HG03060 (cell line): ENCODE measurements at regions not wholly inside any gene's neighbourhood (a gene's known extent, or its start where the extent isn't known, plus 50 kb on each side); places are given as distances from the start of the nearest gene placed in this dataset.

Source experiments
- ATAC-seq: cut with Tn5 transposase; IDR thresholded peaks from one replicate; pipeline ENCODE4 v1.9.1; 2021; ENCODE audit warnings: low read depth, moderate number of reproducible peaks; ENCODE audit not compliant: unreplicated experiment

- no peak for ATAC-seq
Measured at GRCh38 chr18:71942433-71942832, 601.7 kb downstream of the CBLN2 start.

GRCh38 chr18:71939483-71939882, 604.7 kb downstream of the CBLN2 start:
- ATAC-seq: no peak

DNA sequence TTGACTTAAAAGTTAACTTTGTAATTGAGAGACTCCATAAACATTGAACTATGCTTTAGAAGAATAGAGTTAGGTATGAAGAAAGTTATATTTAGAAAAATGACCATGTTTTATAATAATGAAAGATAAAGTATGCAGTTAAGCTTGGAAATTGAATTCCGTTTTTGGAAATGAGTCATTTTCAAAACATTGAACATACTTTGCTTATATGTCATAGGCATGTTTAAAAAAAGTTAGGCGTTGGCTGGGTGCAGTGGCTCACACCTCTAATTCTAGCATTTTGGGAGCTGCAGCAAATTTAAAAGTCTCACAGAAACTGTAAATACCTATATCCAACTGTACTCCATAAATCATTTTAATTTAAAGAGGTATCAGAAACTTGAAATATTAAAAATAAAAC, 607.4 kb downstream of the CBLN2 start:
- ATAC-seq: no peak

GRCh38 chr18:71919211-71919610, 624.9 kb downstream of the CBLN2 start:
- no peak for ATAC-seq

DNA sequence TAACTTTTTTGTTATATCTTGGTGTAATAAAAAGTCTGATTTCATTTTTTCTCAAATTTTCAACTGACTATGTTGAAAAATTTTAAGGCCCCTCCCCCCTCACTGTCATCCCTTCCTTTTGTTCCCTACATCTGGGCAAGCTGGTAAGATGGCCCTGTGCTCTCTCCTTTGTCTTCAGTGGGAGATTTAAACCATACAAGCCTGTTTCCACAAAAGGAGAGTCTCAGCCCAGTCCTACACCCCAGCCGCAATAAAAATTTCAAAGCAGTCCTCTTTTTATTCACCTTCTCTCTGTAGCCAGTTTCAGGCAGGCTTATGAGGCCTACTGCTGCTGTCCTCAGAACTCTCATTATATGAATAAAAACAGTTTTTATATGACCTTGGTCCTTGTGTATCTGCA, 630.5 kb downstream of the CBLN2 start:
- no peak for ATAC-seq

DNA sequence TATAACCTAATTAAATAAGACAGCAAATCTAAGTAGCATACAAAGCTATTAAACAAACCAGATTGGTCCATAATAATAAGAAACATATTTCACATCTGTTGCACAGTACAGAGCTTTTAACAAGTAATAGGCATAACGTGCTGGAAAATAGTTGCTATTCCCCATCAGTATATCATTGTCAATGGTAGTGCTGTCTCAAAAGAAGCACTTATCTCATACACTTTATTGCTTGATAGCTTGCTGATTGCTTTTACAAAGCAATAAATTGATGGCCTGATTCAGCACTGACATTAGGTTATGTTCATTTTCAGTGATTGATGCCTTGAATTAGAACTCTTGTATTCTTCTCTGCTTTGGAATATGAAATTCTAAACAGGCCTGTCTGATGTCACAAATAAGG, 641.7 kb downstream of the CBLN2 start:
- ATAC-seq: no peak

- ATAC-seq: no peak
Measured at GRCh38 chr18:71899707-71900472, 644.3 kb downstream of the CBLN2 start.

DNA sequence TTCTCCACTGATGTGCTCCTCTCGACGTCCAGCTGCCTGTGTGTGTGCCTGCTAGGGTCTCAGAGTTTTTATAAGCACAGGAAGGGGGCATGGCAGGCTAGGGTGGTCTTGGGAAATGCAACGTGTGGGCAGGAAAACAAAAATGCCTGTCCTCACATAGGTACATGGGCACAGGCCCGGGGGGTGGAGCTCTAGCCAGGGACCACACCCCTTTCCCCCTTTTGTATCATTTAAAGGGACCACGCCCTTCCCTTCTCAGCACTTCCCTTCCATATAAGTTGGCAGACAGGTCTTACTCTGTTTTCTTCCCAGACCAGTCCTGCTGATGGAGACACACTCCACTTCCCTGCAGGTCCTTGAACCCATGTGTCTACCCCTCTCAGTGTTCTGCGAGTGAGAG, 645.0 kb downstream of the CBLN2 start:
- ATAC-seq: no peak

DNA sequence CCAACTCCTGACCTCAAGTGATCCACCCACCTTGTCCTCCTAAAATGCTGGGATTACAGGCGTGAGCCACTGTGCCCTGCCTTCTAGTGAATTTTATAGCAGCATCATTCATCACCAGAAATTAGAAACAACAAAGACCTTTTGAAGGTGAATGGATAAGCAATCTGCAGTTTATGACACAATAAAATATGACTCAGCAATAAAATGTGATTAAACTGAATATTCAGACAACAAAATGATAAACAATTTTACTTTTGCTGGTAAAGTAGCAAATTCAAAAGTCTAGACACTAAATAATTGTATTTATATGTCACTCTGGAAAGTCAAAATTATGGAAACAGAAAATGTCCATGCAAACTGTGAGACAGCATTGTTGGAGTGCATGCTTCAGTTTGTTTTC, 656.6 kb downstream of the CBLN2 start:
- ATAC-seq: no peak

DNA sequence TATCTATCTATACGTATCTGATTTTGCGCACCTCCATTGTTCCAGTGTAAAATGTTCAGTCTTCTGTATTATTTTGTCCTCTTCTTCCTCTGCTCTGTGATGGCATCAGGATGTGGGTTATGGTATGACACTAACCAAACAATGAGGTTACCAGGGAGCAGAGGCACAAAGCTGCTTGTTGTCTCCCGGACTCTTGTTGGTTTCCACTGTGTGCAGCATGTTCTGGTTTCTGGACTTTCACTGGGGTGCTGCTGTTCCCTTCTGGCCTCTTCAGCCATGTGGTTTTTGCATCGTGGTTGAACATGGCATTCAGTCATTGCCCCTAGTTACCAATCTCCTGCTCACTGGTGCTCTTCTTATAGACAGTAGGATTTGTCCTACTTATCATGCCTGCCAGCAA, 665.9 kb downstream of the CBLN2 start:
- ATAC-seq: no peak

DNA sequence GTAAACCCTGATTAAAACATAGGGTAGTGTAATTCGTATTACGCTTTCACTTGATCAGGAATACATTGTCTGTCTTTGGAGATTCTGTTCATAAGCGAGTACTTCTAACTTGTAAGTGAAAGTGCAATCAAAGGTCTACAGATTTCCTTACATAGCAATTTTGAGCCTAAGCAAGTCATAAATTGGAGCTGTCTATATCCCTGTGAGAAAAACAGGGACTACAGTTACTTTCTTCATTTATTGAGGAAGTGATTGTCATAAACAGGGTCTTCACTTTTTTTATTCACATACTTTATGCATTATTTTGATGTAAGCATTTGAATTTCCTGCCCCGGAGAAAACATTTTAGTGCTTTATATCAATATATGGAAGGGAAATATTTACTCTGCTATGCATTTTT, 670.4 kb downstream of the CBLN2 start:
- ATAC-seq: no peak

DNA sequence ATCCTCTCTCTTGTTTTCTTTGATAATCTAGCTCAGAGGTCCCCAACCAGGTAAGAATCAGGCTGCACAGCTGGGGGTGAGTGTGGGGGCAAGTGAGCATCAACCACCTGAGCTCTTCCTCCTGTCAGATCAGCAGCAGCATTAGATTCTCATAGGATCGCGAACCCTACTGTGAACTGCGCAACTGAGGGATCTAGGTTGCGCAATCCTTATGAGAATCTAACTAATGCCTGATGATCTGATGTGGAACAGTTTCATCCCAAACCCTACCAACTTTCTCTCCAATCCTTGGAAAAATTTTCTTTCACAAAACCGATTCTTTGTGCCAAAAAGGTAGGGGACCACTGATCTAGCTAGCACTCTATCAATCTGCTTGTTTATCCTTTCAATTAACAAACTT, 678.3 kb downstream of the CBLN2 start:
- ATAC-seq: no peak

DNA sequence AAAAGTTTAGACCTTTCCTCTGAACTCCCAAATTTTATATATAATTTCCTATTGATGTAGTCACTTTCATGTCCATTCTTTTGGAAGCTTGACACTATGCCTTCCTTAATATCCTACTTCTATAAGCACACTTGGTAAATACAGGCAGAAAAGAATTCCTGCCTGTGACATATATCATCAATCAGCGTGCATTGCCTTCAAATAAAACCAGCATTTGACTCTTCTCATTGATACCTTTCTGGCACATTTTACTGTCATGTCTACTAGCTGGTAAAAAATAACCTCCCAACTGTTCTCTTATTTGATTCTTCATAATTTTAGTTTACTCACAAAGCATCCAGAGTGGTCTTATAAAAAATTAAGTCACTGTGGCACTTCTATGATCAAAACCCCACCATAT, 693.5 kb downstream of the CBLN2 start:
- ATAC-seq: no peak

DNA sequence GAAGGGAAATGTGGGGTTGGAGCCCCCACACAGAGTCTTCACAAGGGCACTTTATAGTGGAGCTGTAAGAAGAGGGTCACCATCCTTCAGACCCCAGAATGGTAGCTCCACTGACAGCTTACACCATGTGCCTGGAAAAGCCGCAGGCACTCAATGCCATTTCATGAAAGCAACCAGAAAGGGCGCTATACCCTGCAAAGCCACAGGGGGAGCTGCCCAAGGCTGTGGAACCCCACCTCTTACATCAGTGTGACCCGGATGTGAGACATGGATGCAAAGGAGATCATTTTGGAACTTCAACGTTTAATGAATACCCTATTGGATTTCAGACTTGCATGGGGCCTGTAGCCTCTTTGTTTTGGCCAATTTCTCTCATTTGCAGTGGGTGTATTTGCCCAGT, 694.7 kb downstream of the CBLN2 start:
- ATAC-seq: no peak

DNA sequence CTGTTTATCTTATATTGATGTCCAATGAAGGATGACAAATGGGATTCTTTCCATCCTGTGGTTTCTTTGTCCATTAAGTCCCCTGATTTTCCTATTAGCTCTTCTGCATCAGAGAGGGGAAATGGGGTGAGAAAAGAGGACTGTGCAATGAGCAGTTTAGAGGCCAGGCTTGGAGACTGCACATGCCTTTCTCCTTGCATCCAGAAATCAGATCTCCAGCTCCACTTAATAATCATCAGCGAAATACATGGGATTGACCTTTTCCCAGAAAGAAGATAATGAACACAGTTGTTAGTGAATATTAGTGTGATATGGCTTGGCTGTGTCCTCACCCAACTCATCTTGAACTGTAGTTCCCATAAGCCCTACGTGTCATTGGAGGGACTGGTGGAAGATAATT, 697.4 kb downstream of the CBLN2 start:
- no peak for ATAC-seq

DNA sequence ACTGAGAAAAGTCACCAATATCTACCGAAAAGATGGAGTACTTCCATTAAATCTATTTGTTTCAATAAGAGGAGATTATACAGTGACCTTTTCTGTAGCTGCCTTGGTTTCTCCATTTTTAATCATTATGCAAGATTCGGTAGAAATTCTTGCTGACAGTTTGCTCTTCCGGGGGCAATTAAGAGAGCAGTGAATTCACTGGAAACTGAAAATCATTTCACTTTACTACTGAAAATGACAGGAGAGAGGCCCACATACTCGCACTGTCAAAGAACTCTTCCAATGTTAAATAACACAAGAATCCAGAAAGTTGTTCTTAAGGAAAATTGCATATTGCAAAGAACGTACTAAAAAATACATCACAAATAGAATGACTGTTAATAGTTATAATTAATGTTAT, 699.3 kb downstream of the CBLN2 start:
- no peak for ATAC-seq

DNA sequence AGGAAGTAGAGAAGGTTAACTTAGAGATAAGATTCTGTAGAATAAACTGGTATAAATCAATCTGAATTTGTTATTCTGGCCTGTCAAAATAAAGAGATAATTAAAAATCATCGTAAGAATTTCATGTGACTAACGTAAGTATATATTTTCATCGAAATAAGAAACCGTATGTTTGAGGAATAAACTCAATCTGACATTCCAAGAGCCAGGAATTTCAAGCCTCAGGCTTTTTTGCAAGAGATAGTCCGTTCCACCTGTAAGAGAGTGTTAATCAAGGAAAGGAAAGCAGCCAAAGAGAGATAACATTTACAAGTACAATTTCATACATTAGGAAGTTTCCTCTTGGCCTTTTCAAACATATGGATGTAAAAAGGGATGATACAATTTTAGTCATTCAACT, 701.5 kb downstream of the CBLN2 start:
- ATAC-seq: no peak

GRCh38 chr18:71837547-71837946, 706.6 kb downstream of the CBLN2 start:
- no peak for ATAC-seq

DNA sequence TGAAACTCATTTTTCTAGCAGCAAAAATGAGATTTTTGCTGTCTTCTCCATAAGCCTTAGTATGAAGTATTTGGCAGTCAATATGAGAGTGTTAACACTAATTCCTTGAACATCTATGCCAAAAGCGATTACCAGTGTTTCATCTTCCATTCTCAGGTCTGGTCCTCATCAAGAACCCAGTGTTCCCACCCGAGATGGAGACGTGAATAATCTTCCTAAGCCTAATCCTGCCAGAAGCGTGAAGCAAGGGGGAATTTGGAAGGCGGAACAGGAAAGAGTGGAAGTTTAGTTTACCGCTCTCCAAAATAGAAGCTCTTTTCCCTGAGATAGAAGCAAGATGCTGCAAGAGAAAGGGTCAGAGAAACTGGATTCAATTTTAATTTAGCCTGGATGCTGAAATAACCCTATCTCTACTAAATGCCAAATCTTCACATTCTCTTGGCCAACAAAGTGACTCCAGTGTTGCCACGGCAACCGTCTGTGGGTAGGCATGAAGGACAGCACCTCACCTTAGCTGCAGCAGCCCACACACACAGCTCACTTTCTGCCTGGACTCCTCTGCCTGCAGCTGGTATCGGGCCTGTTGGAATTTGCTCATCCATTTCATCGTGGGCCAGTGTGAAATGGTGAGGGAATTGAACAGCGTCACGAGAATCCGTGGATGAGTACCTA, 711.1 kb downstream of the CBLN2 start:
- no peak for ATAC-seq

- ATAC-seq: no peak
Measured at GRCh38 chr18:71831039-71831438, 713.1 kb downstream of the CBLN2 start.

- ATAC-seq: no peak
Measured at GRCh38 chr18:71827301-71827700, 716.8 kb downstream of the CBLN2 start.

- no peak for ATAC-seq
Measured at GRCh38 chr18:71815305-71815704, 728.8 kb downstream of the CBLN2 start.
